GM19239 (cell line): ENCODE measurements at regions not wholly inside any gene's neighbourhood (a gene's known extent, or its start where the extent isn't known, plus 50 kb on each side); places are given as distances from the start of the nearest gene placed in this dataset.
"Not testable (repeated sequence)": the region's sequence is repeated elsewhere in the genome, so short reads cannot be mapped to it uniquely, and the experiment has no call there.

Source experiments
- DNase-seq: peaks from one replicate; pipeline ENCODE4 v3.0.0; 2011; ENCODE audit warnings: low spot score; ENCODE audit not compliant: insufficient read length
- FAIRE-seq: peaks from 2 replicates; lab custom pipeline; 2011; peaks lifted over from hg19 to GRCh38; lab: Jason Lieb, UNC

- DNase-seq (no peak), FAIRE-seq (no peak)
Measured at GRCh38 chr4:116577321-116577720, 508.1 kb downstream of the TRAM1L1 start.

- DNase-seq (no peak), FAIRE-seq (no peak)
Measured at GRCh38 chr4:116573540-116573939, 511.8 kb downstream of the TRAM1L1 start.

GRCh38 chr4:116561768-116562167 is 523.6 kb downstream of the TRAM1L1 start:
- FAIRE-seq (no peak), DNase-seq (no peak)

GRCh38 chr4:116551806-116552205 is 533.6 kb downstream of the TRAM1L1 start:
- DNase-seq (no peak), FAIRE-seq (no peak)

GRCh38 chr4:116547632-116548031 is 537.7 kb downstream of the TRAM1L1 start:
- DNase-seq (no peak), FAIRE-seq (no peak)

GRCh38 chr4:116546759-116547158 is 538.6 kb downstream of the TRAM1L1 start:
- DNase-seq, result no peak
- no peak for FAIRE-seq

GRCh38 chr4:116544946-116545345 is 540.4 kb downstream of the TRAM1L1 start:
- FAIRE-seq (no peak), DNase-seq (no peak)

GRCh38 chr4:116539744-116540143 is 545.6 kb downstream of the TRAM1L1 start:
- FAIRE-seq, result no peak

GRCh38 chr4:116537828-116538227 is 547.5 kb downstream of the TRAM1L1 start:
- no peak for FAIRE-seq

More at GRCh38 chr4:116539744-116540143, 545.6 kb downstream of the TRAM1L1 start:
- no peak for DNase-seq

GRCh38 chr4:116536024-116536423 is 549.4 kb downstream of the TRAM1L1 start:
- DNase-seq, result not testable (repeated sequence)

More at GRCh38 chr4:116537828-116538227, 547.5 kb downstream of the TRAM1L1 start:
- no peak for DNase-seq

GRCh38 chr4:116531870-116532269 is 553.5 kb downstream of the TRAM1L1 start:
- no peak for DNase-seq
- no peak for FAIRE-seq

More at GRCh38 chr4:116536024-116536423, 549.4 kb downstream of the TRAM1L1 start:
- FAIRE-seq, result not testable (repeated sequence)

- FAIRE-seq (no peak), DNase-seq (no peak)
Measured at GRCh38 chr4:116531026-116531425, 554.4 kb downstream of the TRAM1L1 start.

GRCh38 chr4:116530048-116530447 is 555.3 kb downstream of the TRAM1L1 start:
- FAIRE-seq (no peak), DNase-seq (no peak)

GRCh38 chr4:116529129-116529528 is 556.2 kb downstream of the TRAM1L1 start:
- FAIRE-seq (no peak), DNase-seq (no peak)

- DNase-seq, result no peak
- FAIRE-seq, result no peak
Measured at GRCh38 chr4:116522922-116523321, 562.5 kb downstream of the TRAM1L1 start.

- FAIRE-seq (no peak), DNase-seq (no peak)
Measured at GRCh38 chr4:116520886-116521285, 564.5 kb downstream of the TRAM1L1 start.

GRCh38 chr4:116516711-116517110 is 568.7 kb downstream of the TRAM1L1 start:
- FAIRE-seq (no peak), DNase-seq (no peak)

GRCh38 chr4:116515959-116516358 is 569.4 kb downstream of the TRAM1L1 start:
- FAIRE-seq (no peak), DNase-seq (no peak)

- no peak for FAIRE-seq
- no peak for DNase-seq
Measured at GRCh38 chr4:116512552-116512951, 572.8 kb downstream of the TRAM1L1 start.

- DNase-seq (no peak), FAIRE-seq (no peak)
Measured at GRCh38 chr4:116501954-116502353, 583.4 kb downstream of the TRAM1L1 start.

GRCh38 chr4:116500225-116500624 is 585.2 kb downstream of the TRAM1L1 start:
- no peak for DNase-seq
- FAIRE-seq, result no peak

- FAIRE-seq (no peak), DNase-seq (no peak)
Measured at GRCh38 chr4:116489739-116490138, 595.6 kb downstream of the TRAM1L1 start.

- FAIRE-seq (no peak), DNase-seq (no peak)
Measured at GRCh38 chr4:116486401-116486800, 599.0 kb downstream of the TRAM1L1 start.
